ENCODE measurements at regions not wholly inside any gene's neighbourhood (a gene's known extent, or its start where the extent isn't known, plus 50 kb on each side); places are given as distances from the start of the nearest gene placed in this dataset.

- no peaks in the 10 kb centered on the region for H3K4me1 ChIP-seq
- TF ChIP-seq POLR2A (IDR thresholded peaks at IDR 0.05) (no peak), CTCF (IDR thresholded peaks at IDR 0.05) (no peak), POLR2AphosphoS5 (IDR thresholded peaks at IDR 0.05; ENCODE audit: insufficient read depth in 1 of 2, low read depth in 1 of 2) (no peak)
- no peak for DNase-seq (ENCODE audit: extremely low spot score in 2 of 2)
- H3K27me3 ChIP-seq: no peaks in the 10 kb centered on the region
- intact Hi-C loops (cut with DNase I): loop anchor here (10.0 kb wide), 1 partner anchor 126 kb away; no protein-coding TSS in a partner anchor
- H3K9me3 ChIP-seq: no peaks in the 10 kb centered on the region
- no peak overlapping the region for H3K4me3 ChIP-seq
- no peak overlapping the region for H3K27ac ChIP-seq
- H3K36me3 ChIP-seq: no peaks in the 10 kb centered on the region
These were observed 65.3 kb upstream of the GLI2 start for GRCh38 chr2:120670371-120670770.

- Histone ChIP-seq H3K9me3 (no peaks in the 10 kb centered on the region), H3K27ac (no peak overlapping the region), H3K27me3 (no peaks in the 10 kb centered on the region), H3K4me3 (no peak overlapping the region), H3K4me1 (no peaks in the 10 kb centered on the region), H3K36me3 (no peaks in the 10 kb centered on the region)
- DNase-seq (ENCODE audit: extremely low spot score in 2 of 2): no peak
- TF ChIP-seq POLR2A (IDR thresholded peaks at IDR 0.05) (no peak), CTCF (IDR thresholded peaks at IDR 0.05) (no peak), POLR2AphosphoS5 (IDR thresholded peaks at IDR 0.05; ENCODE audit: insufficient read depth in 1 of 2, low read depth in 1 of 2) (no peak)
- intact Hi-C loops (cut with DNase I): loop anchor here (10.0 kb wide), 1 partner anchor 126 kb away; no protein-coding TSS in a partner anchor
These were observed 64.7 kb upstream of the GLI2 start for GRCh38 chr2:120670771-120671480.

GRCh38 chr2:120672526-120673204 lies 63.0 kb upstream of the GLI2 start:
- intact Hi-C loops (cut with DNase I): loop anchor here (10.0 kb wide), 1 partner anchor 128 kb away; no protein-coding TSS in a partner anchor
- no peak for DNase-seq (ENCODE audit: extremely low spot score in 2 of 2)
- H3K27me3 ChIP-seq: no peaks in the 10 kb centered on the region
- TF ChIP-seq POLR2AphosphoS5 (IDR thresholded peaks at IDR 0.05; ENCODE audit: insufficient read depth in 1 of 2, low read depth in 1 of 2) (no peak), POLR2A (IDR thresholded peaks at IDR 0.05) (no peak), CTCF (IDR thresholded peaks at IDR 0.05) (no peak)
- no peaks in the 10 kb centered on the region for H3K9me3 ChIP-seq
- H3K4me1 ChIP-seq: no peaks in the 10 kb centered on the region
- no peaks in the 10 kb centered on the region for H3K36me3 ChIP-seq
- no peak overlapping the region for H3K4me3 ChIP-seq
- no peak overlapping the region for H3K27ac ChIP-seq

GRCh38 chr2:120673205-120673550 lies 62.5 kb upstream of the GLI2 start:
- DNase-seq (ENCODE audit: extremely low spot score in 2 of 2): no peak
- no peaks in the 10 kb centered on the region for H3K36me3 ChIP-seq
- no peaks in the 10 kb centered on the region for H3K27me3 ChIP-seq
- intact Hi-C loops (cut with DNase I): loop anchor here (10.0 kb wide), 1 partner anchor 128 kb away; no protein-coding TSS in a partner anchor
- no peak for TF ChIP-seq CTCF (IDR thresholded peaks at IDR 0.05)
- TF ChIP-seq POLR2A (IDR thresholded peaks at IDR 0.05): no peak
- TF ChIP-seq POLR2AphosphoS5 (IDR thresholded peaks at IDR 0.05; ENCODE audit: insufficient read depth in 1 of 2, low read depth in 1 of 2): no peak
- no peaks in the 10 kb centered on the region for H3K4me1 ChIP-seq
- H3K27ac ChIP-seq: no peak overlapping the region
- no peak overlapping the region for H3K4me3 ChIP-seq
- no peaks in the 10 kb centered on the region for H3K9me3 ChIP-seq

All from vagina (tissue), 2 donors.